Stimulated activated CD4-positive, alpha-beta T cell treated with anti-CD3 and anti-CD28 coated beads, Interleukin-12 subunit alpha, Interleukin-12 subunit beta, amount 100 ng/mL, for 24 hours (primary cell): ENCODE measurements at regions not wholly inside any gene's neighbourhood (a gene's known extent, or its start where the extent isn't known, plus 50 kb on each side); places are given as distances from the start of the nearest gene placed in this dataset.
A peak's percentile ranks its signal among the peaks of the same experiment; 100 is the strongest.

Source experiments
- DNase-seq, 2 experiments: peaks; one replicate each; pipeline ENCODE4 v3.0.0-alpha.2; 2020; ENCODE audit warnings: low read depth in 2 of 2

- DNase-seq, result no peak
Observed at GRCh38 chr6:105907991-105908390, 178.1 kb upstream of the PRDM1 start.

- no peak for DNase-seq
Observed at GRCh38 chr6:105907301-105907700, 178.8 kb upstream of the PRDM1 start.

GRCh38 chr6:105902401-105903031 lies 183.6 kb upstream of the PRDM1 start:
- no peak for DNase-seq

GRCh38 chr6:105901583-105901982 lies 184.6 kb upstream of the PRDM1 start:
- DNase-seq, result no peak

- peak in 1 of 2 experiments; percentile 17 for DNase-seq
Observed at GRCh38 chr6:105900125-105900937, 185.8 kb upstream of the PRDM1 start.

- DNase-seq, result no peak
Observed at GRCh38 chr6:105898286-105898685, 187.8 kb upstream of the PRDM1 start.

- DNase-seq, result no peak
Observed at GRCh38 chr6:105897131-105897530, 189.0 kb upstream of the PRDM1 start.

- no peak for DNase-seq
Observed at GRCh38 chr6:105896821-105897095, 189.4 kb upstream of the PRDM1 start.

GRCh38 chr6:105896052-105896820 lies 189.9 kb upstream of the PRDM1 start:
- DNase-seq, result no peak

- no peak for DNase-seq
Observed at GRCh38 chr6:105894556-105894955, 191.6 kb upstream of the PRDM1 start.

- no peak for DNase-seq
Observed at GRCh38 chr6:105893741-105894140, 192.4 kb upstream of the PRDM1 start.

- DNase-seq, result no peak
Observed at GRCh38 chr6:105892577-105893262, 193.4 kb upstream of the PRDM1 start.

- no peak for DNase-seq
Observed at GRCh38 chr6:105890521-105891244, 195.5 kb upstream of the PRDM1 start.

GRCh38 chr6:105889902-105890301 lies 196.2 kb upstream of the PRDM1 start:
- no peak for DNase-seq

- DNase-seq, result no peak
Observed at GRCh38 chr6:105886814-105887544, 199.2 kb upstream of the PRDM1 start.

- DNase-seq, result no peak
Observed at GRCh38 chr6:105886066-105886813, 199.9 kb upstream of the PRDM1 start.

GRCh38 chr6:105884426-105884825 lies 201.7 kb upstream of the PRDM1 start:
- DNase-seq, result no peak

GRCh38 chr6:105884011-105884410 lies 202.1 kb upstream of the PRDM1 start:
- DNase-seq, result no peak

- DNase-seq, result no peak
Observed at GRCh38 chr6:105882828-105883227, 203.3 kb upstream of the PRDM1 start.

- DNase-seq, result no peak
Observed at GRCh38 chr6:105882121-105882803, 203.9 kb upstream of the PRDM1 start.
